Lower lobe of right lung (tissue), 2 donors: ENCODE measurements at regions not wholly inside any gene's neighbourhood (a gene's known extent, or its start where the extent isn't known, plus 50 kb on each side); places are given as distances from the start of the nearest gene placed in this dataset.
A peak's percentile ranks its signal among the peaks of the same experiment; 100 is the strongest.

ENCODE experiments used
- ATAC-seq, 2 donors: fragments of 200-7000 bp; cut with Tn5 transposase; one replicate each; pipeline ENCODE4 v1.9.1; 2020 to 2022; ENCODE audit warnings: mild to moderate bottlenecking in 2 of 2, moderate library complexity in 2 of 2
- DNase-seq: peaks from one replicate; pipeline ENCODE4 v3.0.0-alpha.2; 2020
- H3K27ac ChIP-seq: fragments of 200-600 bp; one replicate; pipeline ENCODE4 v1.8.0; 2022
- H3K27me3 ChIP-seq: fragments of 200-600 bp; one replicate; pipeline ENCODE4 v1.8.0; 2022; ENCODE audit warnings: low read depth
- H3K36me3 ChIP-seq: fragments of 200-600 bp; one replicate; pipeline ENCODE4 v1.8.0; 2022; ENCODE audit warnings: mild to moderate bottlenecking
- H3K4me1 ChIP-seq: fragments of 200-600 bp; one replicate; pipeline ENCODE4 v1.8.0; 2022
- H3K4me3 ChIP-seq: fragments of 200-600 bp; one replicate; pipeline ENCODE4 v1.8.0; 2022; ENCODE audit warnings: mild to moderate bottlenecking
- H3K9me3 ChIP-seq: fragments of 200-600 bp; one replicate; pipeline ENCODE4 v1.8.0; 2022
- CTCF ChIP-seq: fragments of 200-600 bp; IDR thresholded peaks from one replicate; pipeline ENCODE4 v1.8.0; 2022; ENCODE audit warnings: antibody characterized with exemption, mild to moderate bottlenecking
- intact Hi-C: fragments of 100-400 bp; cut with DNase I; formaldehyde crosslinking; loops from one replicate; pipeline ENCODE4 v1.11.0; 2022
- donor health status: DM: no; HTN: yes; CAD: no; lungs with severe emphysema.

- Histone ChIP-seq H3K4me1 (no peaks in the 10 kb centered on the region), H3K9me3 (no peaks in the 10 kb centered on the region), H3K36me3 (no peaks in the 10 kb centered on the region), H3K4me3 (no peak overlapping the region), H3K27me3 (peaks cover 3% of the 10 kb centered on the region), H3K27ac (no peak overlapping the region)
- TF ChIP-seq CTCF, result no peak
- ATAC-seq (no peak), DNase-seq (no peak)
- intact Hi-C loops, result no loop called here
These were observed 142.3 kb upstream of the RASGRP1 start for GRCh38 chr15:38706956-38707355.

GRCh38 chr15:38707802-38708671 lies 143.4 kb upstream of the RASGRP1 start:
- no peaks in the 10 kb centered on the region for H3K36me3 ChIP-seq
- peak; percentile 73 for TF ChIP-seq CTCF
- H3K4me1 ChIP-seq, result no peaks in the 10 kb centered on the region
- no peaks in the 10 kb centered on the region for H3K9me3 ChIP-seq
- no peak overlapping the region for H3K27ac ChIP-seq
- no peak overlapping the region for H3K4me3 ChIP-seq
- ATAC-seq (peak; percentile 77 to 84), DNase-seq (no peak)
- intact Hi-C loops, result no loop called here
- peaks cover 3% of the 10 kb centered on the region for H3K27me3 ChIP-seq

GRCh38 chr15:38708672-38709180 lies 144.1 kb upstream of the RASGRP1 start:
- DNase-seq (no peak), ATAC-seq (no peak)
- peaks cover 3% of the 10 kb centered on the region for H3K27me3 ChIP-seq
- TF ChIP-seq CTCF, result no peak
- H3K36me3 ChIP-seq, result no peaks in the 10 kb centered on the region
- H3K4me3 ChIP-seq, result no peak overlapping the region
- H3K27ac ChIP-seq, result no peak overlapping the region
- no peaks in the 10 kb centered on the region for H3K9me3 ChIP-seq
- no peaks in the 10 kb centered on the region for H3K4me1 ChIP-seq
- intact Hi-C loops, result no loop called here

- intact Hi-C loops, result no loop called here
These were observed 144.6 kb upstream of the RASGRP1 start for GRCh38 chr15:38709196-38709595.

More at GRCh38 chr15:38709196-38709595, 144.6 kb upstream of the RASGRP1 start:
- Histone ChIP-seq H3K4me3 (no peak overlapping the region), H3K9me3 (no peaks in the 10 kb centered on the region), H3K27ac (no peak overlapping the region), H3K4me1 (no peaks in the 10 kb centered on the region), H3K27me3 (peaks cover 3% of the 10 kb centered on the region), H3K36me3 (no peaks in the 10 kb centered on the region)
- no peak for TF ChIP-seq CTCF
- ATAC-seq (no peak), DNase-seq (no peak)
